H1 (cell line): ENCODE measurements at regions not wholly inside any gene's neighbourhood (a gene's known extent, or its start where the extent isn't known, plus 50 kb on each side); places are given as distances from the start of the nearest gene placed in this dataset.

Experiments
- CHD1 ChIP-seq: IDR thresholded peaks from 2 replicates; pipeline ENCODE4 v1.6.1; 2012; ENCODE audit warnings: low read depth, low read length, improper control_type of control experiment
- EP300 ChIP-seq, 2 experiments: IDR thresholded peaks; 1 replicate in 1 of 2; 2 replicates in 1 of 2; pipeline ENCODE4 v1.6.1; 2011 to 2012; ENCODE audit warnings: low read depth in 2 of 2, low read length in 2 of 2, mild to moderate bottlenecking in 2 of 2, borderline replicate concordance in 1 of 2, inconsistent platforms in 1 of 2, moderate library complexity in 1 of 2
- GTF2F1 ChIP-seq: IDR thresholded peaks from 2 replicates; pipeline ENCODE4 v1.6.1; 2012; ENCODE audit warnings: low read depth, low read length, improper control_type of control experiment, borderline replicate concordance
- JUN ChIP-seq: IDR thresholded peaks from 2 replicates; pipeline ENCODE4 v1.6.1; 2011; ENCODE audit warnings: low read depth, mild to moderate bottlenecking, improper control_type of control experiment, low read length
- NRF1 ChIP-seq: IDR thresholded peaks from 2 replicates; pipeline ENCODE4 v1.6.1; 2011; ENCODE audit warnings: mild to moderate bottlenecking, low read depth, low read length, improper control_type of control experiment
- SP1 ChIP-seq: IDR thresholded peaks from 2 replicates; pipeline ENCODE4 v1.6.1; 2011; ENCODE audit warnings: low read depth, low read length
- SRF ChIP-seq: IDR thresholded peaks from 2 replicates; pipeline ENCODE4 v1.6.1; 2011; ENCODE audit warnings: mild to moderate bottlenecking, low read depth, low read length, moderate library complexity
- TCF12 ChIP-seq: IDR thresholded peaks from 2 replicates; pipeline ENCODE4 v1.6.1; 2011; ENCODE audit warnings: low read depth, mild to moderate bottlenecking, low read length

DNA sequence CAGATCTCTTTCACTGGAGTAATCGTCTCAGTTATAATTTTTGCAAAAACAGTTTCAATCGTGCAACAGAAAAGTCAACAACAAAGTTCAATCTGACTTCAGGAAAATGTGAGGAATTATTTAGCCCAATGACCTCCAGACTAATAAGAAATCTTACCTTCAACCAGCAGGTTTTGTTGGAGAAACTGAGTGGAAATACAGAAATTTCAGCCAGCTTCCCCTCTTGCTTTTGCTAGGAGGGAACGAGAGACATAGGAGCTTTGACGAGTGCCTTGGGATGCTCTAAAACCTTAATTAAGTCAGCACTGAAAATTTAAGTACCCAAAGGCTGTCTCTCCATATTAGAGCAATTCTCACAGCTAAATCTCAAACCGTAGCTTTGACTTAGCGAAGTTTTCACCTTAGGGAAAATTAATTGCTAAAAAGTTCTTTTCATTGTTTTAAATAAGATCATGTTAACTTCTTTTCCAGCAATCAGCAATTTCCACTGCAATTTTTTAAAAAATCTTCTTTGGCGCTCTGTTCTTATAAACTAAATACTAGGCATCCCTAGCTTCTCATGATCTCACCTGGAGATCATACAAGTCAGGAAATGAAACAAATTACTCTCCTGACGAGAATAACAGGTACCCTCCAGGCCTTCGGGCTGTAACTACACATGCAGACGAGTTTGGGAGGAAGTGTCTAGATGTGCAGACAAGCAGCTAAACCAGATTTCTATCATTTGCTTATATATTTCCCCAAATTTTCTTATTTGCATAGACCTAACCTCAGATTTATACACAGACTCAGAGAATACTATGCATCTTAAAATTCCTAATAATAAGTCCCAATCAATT, 250.2 kb downstream of the FAM43A start (continued):
- TF ChIP-seq EP300 (IDR thresholded peaks at IDR 0.05; ENCODE audit: borderline replicate concordance in 1 of 2, low read depth in 2 of 2, low read length in 2 of 2) (no peak), GTF2F1 (no peak), JUN (no peak), SP1 (no peak), CHD1 (no peak), TCF12 (no peak), SRF (no peak), NRF1 (no peak)
